ENCODE measurements at regions not wholly inside any gene's neighbourhood (a gene's known extent, or its start where the extent isn't known, plus 50 kb on each side); places are given as distances from the start of the nearest gene placed in this dataset.
"Not testable (repeated sequence)": the region's sequence is repeated elsewhere in the genome, so short reads cannot be mapped to it uniquely, and the experiment has no call there.

GRCh38 chr20:50345712-50346373 lies 155.2 kb downstream of the CEBPB start:
- DNase-seq, result no peak

- DNase-seq, result no peak
These were observed 156.0 kb downstream of the CEBPB start for GRCh38 chr20:50346374-50347283.

GRCh38 chr20:50347284-50348063 lies 156.8 kb downstream of the CEBPB start:
- no peak for DNase-seq

GRCh38 chr20:50348096-50348495 lies 157.5 kb downstream of the CEBPB start:
- DNase-seq, result no peak

- DNase-seq, result no peak
These were observed 159.5 kb upstream of the PTPN1 start for GRCh38 chr20:50350510-50351249.

GRCh38 chr20:50351541-50351940 lies 158.6 kb upstream of the PTPN1 start:
- no peak for DNase-seq

- DNase-seq, result no peak
These were observed 156.8 kb upstream of the PTPN1 start for GRCh38 chr20:50353289-50353961.

GRCh38 chr20:50354721-50355589 lies 155.2 kb upstream of the PTPN1 start:
- DNase-seq, result no peak

GRCh38 chr20:50355590-50356524 lies 154.3 kb upstream of the PTPN1 start:
- no peak for DNase-seq

GRCh38 chr20:50356525-50356885 lies 153.7 kb upstream of the PTPN1 start:
- DNase-seq, result no peak

- no peak for DNase-seq
These were observed 153.0 kb upstream of the PTPN1 start for GRCh38 chr20:50356962-50357782.

- no peak for DNase-seq
These were observed 152.4 kb upstream of the PTPN1 start for GRCh38 chr20:50357783-50358161.

GRCh38 chr20:50358166-50358565 lies 152.0 kb upstream of the PTPN1 start:
- DNase-seq, result no peak

GRCh38 chr20:50358971-50359370 lies 151.2 kb upstream of the PTPN1 start:
- no peak for DNase-seq

- no peak for DNase-seq
These were observed 150.5 kb upstream of the PTPN1 start for GRCh38 chr20:50359607-50360217.

- DNase-seq, result no peak
These were observed 149.9 kb upstream of the PTPN1 start for GRCh38 chr20:50360218-50360672.

GRCh38 chr20:50360921-50361320 lies 149.3 kb upstream of the PTPN1 start:
- no peak for DNase-seq

GRCh38 chr20:50362177-50362576 lies 148.0 kb upstream of the PTPN1 start:
- not testable (repeated sequence) for DNase-seq

GRCh38 chr20:50363027-50363426 lies 147.2 kb upstream of the PTPN1 start:
- DNase-seq, result no peak
